ENCODE measurements at regions not wholly inside any gene's neighbourhood (a gene's known extent, or its start where the extent isn't known, plus 50 kb on each side); places are given as distances from the start of the nearest gene placed in this dataset.

DNA sequence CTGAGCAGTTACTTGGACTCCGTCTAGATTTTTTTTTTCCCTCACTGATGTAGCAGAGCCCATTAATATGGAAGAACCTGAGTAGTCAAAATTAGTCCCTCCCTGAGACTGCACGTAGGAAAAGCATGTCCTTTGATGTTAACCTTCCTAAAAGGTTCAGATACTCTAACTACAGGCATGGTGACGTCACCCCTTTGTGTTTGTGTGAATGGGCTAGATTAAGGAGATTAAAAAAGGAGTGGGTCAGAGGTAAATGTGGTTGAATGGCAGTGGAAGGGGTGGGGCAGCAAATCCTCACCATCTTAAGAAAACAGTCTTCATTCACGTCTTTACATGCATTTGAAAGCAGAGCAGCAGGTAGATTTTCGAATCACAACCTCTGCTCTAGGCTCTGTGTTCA lies 521.1 kb downstream of the TFAP2B start:
- BruUV-seq (replicated peaks) = no TSS peak
- DNase-seq (ENCODE audit: low spot score) = no peak
- H3K9me3 ChIP-seq (ENCODE audit: low read depth, low read length, poor library complexity, severe bottlenecking) = no peaks in the 10 kb centered on the region
- H3K27me3 ChIP-seq (replicated peaks; ENCODE audit: insufficient read depth, low read depth, low read length, poor library complexity) = no peaks in the 10 kb centered on the region
- TF ChIP-seq, protein P1, sequence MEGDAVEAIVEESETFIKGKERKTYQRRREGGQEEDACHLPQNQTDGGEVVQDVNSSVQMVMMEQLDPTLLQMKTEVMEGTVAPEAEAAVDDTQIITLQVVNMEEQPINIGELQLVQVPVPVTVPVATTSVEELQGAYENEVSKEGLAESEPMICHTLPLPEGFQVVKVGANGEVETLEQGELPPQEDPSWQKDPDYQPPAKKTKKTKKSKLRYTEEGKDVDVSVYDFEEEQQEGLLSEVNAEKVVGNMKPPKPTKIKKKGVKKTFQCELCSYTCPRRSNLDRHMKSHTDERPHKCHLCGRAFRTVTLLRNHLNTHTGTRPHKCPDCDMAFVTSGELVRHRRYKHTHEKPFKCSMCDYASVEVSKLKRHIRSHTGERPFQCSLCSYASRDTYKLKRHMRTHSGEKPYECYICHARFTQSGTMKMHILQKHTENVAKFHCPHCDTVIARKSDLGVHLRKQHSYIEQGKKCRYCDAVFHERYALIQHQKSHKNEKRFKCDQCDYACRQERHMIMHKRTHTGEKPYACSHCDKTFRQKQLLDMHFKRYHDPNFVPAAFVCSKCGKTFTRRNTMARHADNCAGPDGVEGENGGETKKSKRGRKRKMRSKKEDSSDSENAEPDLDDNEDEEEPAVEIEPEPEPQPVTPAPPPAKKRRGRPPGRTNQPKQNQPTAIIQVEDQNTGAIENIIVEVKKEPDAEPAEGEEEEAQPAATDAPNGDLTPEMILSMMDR (conservative IDR thresholded peaks at IDR 0.05; ENCODE audit: low read depth, low read length) = no peak
- TF ChIP-seq EZH2 (IDR thresholded peaks at IDR 0.05; ENCODE audit: borderline replicate concordance, low read depth, low read length, poor library complexity, severe bottlenecking) = no peak
- H3K4me3 ChIP-seq (ENCODE audit: low read depth, low read length, poor library complexity, severe bottlenecking) = no peak overlapping the region
- no peaks in the 10 kb centered on the region for H3K4me1 ChIP-seq (ENCODE audit: insufficient read depth, low read length, poor library complexity, severe bottlenecking)
- CTCF ChIA-PET = no interaction called here
- intact Hi-C loops (cut with micrococcal nuclease; ENCODE audit: unreplicated experiment) = no loop called here
- POLR2A ChIA-PET (ENCODE audit: low non-redundant PET) = no interaction called here
- H3K36me3 ChIP-seq (ENCODE audit: insufficient read depth, low read length, poor library complexity, severe bottlenecking) = no peaks in the 10 kb centered on the region
- no peak overlapping the region for H3K27ac ChIP-seq (ENCODE audit: low read depth, low read length, poor library complexity, severe bottlenecking)

DNA sequence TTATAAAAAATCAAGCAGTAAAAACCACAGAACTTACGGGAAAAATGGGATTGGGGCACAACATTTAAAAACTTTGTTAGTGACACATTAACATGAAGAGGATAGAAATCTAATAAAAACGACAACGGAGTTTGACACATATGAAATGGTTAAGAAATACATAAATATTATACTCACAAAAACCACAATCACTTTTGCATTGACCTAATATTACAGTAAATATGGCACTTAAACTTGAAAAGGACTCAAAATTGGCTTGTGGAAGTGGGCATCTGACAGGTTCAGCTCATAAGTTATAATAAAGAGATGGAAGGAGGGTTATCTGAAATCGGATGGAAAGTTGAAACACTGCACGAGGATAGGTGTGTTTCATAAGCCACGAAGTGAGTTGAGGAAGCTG lies 523.7 kb downstream of the TFAP2B start:
- BruUV-seq (replicated peaks) = no TSS peak
- Histone ChIP-seq H3K27me3 (replicated peaks; ENCODE audit: insufficient read depth, low read depth, low read length, poor library complexity) (no peaks in the 10 kb centered on the region), H3K9me3 (ENCODE audit: low read depth, low read length, poor library complexity, severe bottlenecking) (no peaks in the 10 kb centered on the region), H3K4me3 (ENCODE audit: low read depth, low read length, poor library complexity, severe bottlenecking) (no peak overlapping the region), H3K36me3 (ENCODE audit: insufficient read depth, low read length, poor library complexity, severe bottlenecking) (no peaks in the 10 kb centered on the region), H3K27ac (ENCODE audit: low read depth, low read length, poor library complexity, severe bottlenecking) (no peak overlapping the region), H3K4me1 (ENCODE audit: insufficient read depth, low read length, poor library complexity, severe bottlenecking) (no peaks in the 10 kb centered on the region)
- DNase-seq (ENCODE audit: low spot score) = no peak
- intact Hi-C loops (cut with micrococcal nuclease; ENCODE audit: unreplicated experiment) = no loop called here
- POLR2A ChIA-PET (ENCODE audit: low non-redundant PET) = no interaction called here
- CTCF ChIA-PET = no interaction called here
- TF ChIP-seq, protein P1 (conservative IDR thresholded peaks at IDR 0.05; ENCODE audit: low read depth, low read length) = no peak
- TF ChIP-seq EZH2 (IDR thresholded peaks at IDR 0.05; ENCODE audit: borderline replicate concordance, low read depth, low read length, poor library complexity, severe bottlenecking) = no peak

DNA sequence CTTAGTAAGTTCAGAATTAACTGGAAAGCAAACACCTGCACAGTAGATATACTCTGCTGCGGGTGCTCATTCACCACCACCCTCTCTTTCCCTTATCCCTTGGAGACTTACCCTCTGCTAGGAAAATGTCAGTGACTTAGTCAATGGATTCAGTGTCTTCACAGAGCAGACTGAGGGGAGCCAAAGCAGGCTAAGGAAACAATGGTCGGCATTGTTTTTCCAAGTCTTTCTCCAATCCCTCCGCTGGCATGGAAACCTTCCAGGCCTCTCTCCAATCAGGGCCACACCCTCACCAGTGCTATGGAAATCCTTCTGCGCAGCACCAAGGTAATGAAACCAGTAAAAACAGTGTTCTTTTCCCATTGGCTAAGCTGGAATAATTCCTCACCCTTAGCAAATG lies 531.2 kb downstream of the TFAP2B start:
- Histone ChIP-seq H3K4me3 (ENCODE audit: low read depth, low read length, poor library complexity, severe bottlenecking) (no peak overlapping the region), H3K4me1 (ENCODE audit: insufficient read depth, low read length, poor library complexity, severe bottlenecking) (no peaks in the 10 kb centered on the region), H3K27ac (ENCODE audit: low read depth, low read length, poor library complexity, severe bottlenecking) (no peak overlapping the region), H3K9me3 (ENCODE audit: low read depth, low read length, poor library complexity, severe bottlenecking) (no peaks in the 10 kb centered on the region), H3K36me3 (ENCODE audit: insufficient read depth, low read length, poor library complexity, severe bottlenecking) (no peaks in the 10 kb centered on the region), H3K27me3 (replicated peaks; ENCODE audit: insufficient read depth, low read depth, low read length, poor library complexity) (no peaks in the 10 kb centered on the region)
- intact Hi-C loops (cut with micrococcal nuclease; ENCODE audit: unreplicated experiment) = loop anchor here (1.0 kb wide), 1 partner anchor 534 kb away; no protein-coding TSS in a partner anchor
- ChIA-PET POLR2A (ENCODE audit: low non-redundant PET) (no interaction called here), CTCF (interaction anchor here (1.3 kb wide), 1 partner anchor 533 kb away, joined by 4 read pairs; no protein-coding TSS in a partner anchor)
- no peak for DNase-seq (ENCODE audit: low spot score)
- TF ChIP-seq, protein P1 (conservative IDR thresholded peaks at IDR 0.05; ENCODE audit: low read depth, low read length) = no peak
- TF ChIP-seq EZH2 (IDR thresholded peaks at IDR 0.05; ENCODE audit: borderline replicate concordance, low read depth, low read length, poor library complexity, severe bottlenecking) = no peak
- no TSS peak for BruUV-seq (replicated peaks)

Measured in A673 (cell line).